WTC11 (cell line): ENCODE measurements at regions not wholly inside any gene's neighbourhood (a gene's known extent, or its start where the extent isn't known, plus 50 kb on each side); places are given as distances from the start of the nearest gene placed in this dataset.

Source experiments
- ATAC-seq: fragments of 200-7000 bp; cut with Tn5 transposase; 2 replicates; pipeline ENCODE4 v1.10.0; 2021; ENCODE audit warnings: mild to moderate bottlenecking, moderate library complexity
- CTCF ChIA-PET: fragments of 300-600 bp; sonication (Branson Sonifier 250); formaldehyde crosslinking; loops from one replicate; lab custom pipeline; 2021; ENCODE audit warnings: antibody characterized with exemption; lab: Charles Lee
- POLR2A ChIA-PET: fragments of 350-600 bp; sonication (Branson Sonifier 250); formaldehyde crosslinking; loops from one replicate; lab custom pipeline; 2021; ENCODE audit warnings: antibody characterized with exemption; lab: Charles Lee
- DNase-seq: peaks from one replicate; pipeline ENCODE4 v3.0.0; 2021; ENCODE audit warnings: low spot score
- H3K27ac Mint-ChIP-seq: 2 replicates; pipeline ENCODE4 v1.8.0; 2021; ENCODE audit warnings: mixed read lengths
- H3K27me3 Mint-ChIP-seq: 2 replicates; pipeline ENCODE4 v1.8.0; 2021; ENCODE audit warnings: low read depth, mild to moderate bottlenecking, moderate library complexity, mixed read lengths
- H3K36me3 Mint-ChIP-seq: 2 replicates; pipeline ENCODE4 v1.8.0; 2021; ENCODE audit warnings: mixed read lengths
- H3K4me1 Mint-ChIP-seq: 2 replicates; pipeline ENCODE4 v1.8.0; 2022; ENCODE audit warnings: mixed read lengths
- H3K4me3 Mint-ChIP-seq: 2 replicates; pipeline ENCODE4 v1.8.0; 2021; ENCODE audit warnings: mild to moderate bottlenecking, moderate library complexity, mixed read lengths
- H3K9me3 Mint-ChIP-seq: 2 replicates; pipeline ENCODE4 v1.8.0; 2021; ENCODE audit warnings: mixed read lengths
- CBFB ChIP-seq: sonication (generic); formaldehyde crosslinking; IDR thresholded peaks from 2 replicates; pipeline ENCODE4 v1.8.1; 2022; ENCODE audit warnings: mild to moderate bottlenecking, low read depth, missing genetic modification reagents
- GABPB1 ChIP-seq: sonication (generic); formaldehyde crosslinking; IDR thresholded peaks from 2 replicates; pipeline ENCODE4 v1.8.1; 2023; ENCODE audit warnings: mild to moderate bottlenecking, missing genetic modification reagents
- MYBL2 ChIP-seq: sonication (generic); formaldehyde crosslinking; IDR thresholded peaks from 2 replicates; pipeline ENCODE4 v1.8.1; 2023; ENCODE audit warnings: mild to moderate bottlenecking, moderate library complexity, missing genetic modification reagents
- SMAD4 ChIP-seq: sonication (generic); formaldehyde crosslinking; IDR thresholded peaks from 2 replicates; pipeline ENCODE4 v1.8.0; 2022; ENCODE audit warnings: mild to moderate bottlenecking, missing genetic modification reagents
- ZNF219 ChIP-seq: sonication (generic); formaldehyde crosslinking; IDR thresholded peaks from 2 replicates; pipeline ENCODE4 v1.8.0; 2023; ENCODE audit warnings: missing genetic modification reagents, mild to moderate bottlenecking, borderline replicate concordance
- ZNF423 ChIP-seq: fragments of 250-450 bp; sonication (Bioruptor Pico); IDR thresholded peaks from 2 replicates; pipeline ENCODE4 v2.1.2; 2022; ENCODE audit warnings: mild to moderate bottlenecking, moderate library complexity
- TF ChIP-seq, protein P1 (sequence below): fragments of 250-450 bp; sonication (Bioruptor Pico); IDR thresholded peaks from 2 replicates; pipeline ENCODE4 v1.9.0; 2021; ENCODE audit warnings: mild to moderate bottlenecking, borderline replicate concordance
- TF ChIP-seq, protein P2 (sequence below): sonication (generic); formaldehyde crosslinking; IDR thresholded peaks from 2 replicates; pipeline ENCODE4 v1.8.1; 2023; ENCODE audit warnings: mild to moderate bottlenecking, missing genetic modification reagents
- TF ChIP-seq, protein P3 (sequence below): sonication (generic); formaldehyde crosslinking; IDR thresholded peaks from 2 replicates; pipeline ENCODE4 v1.8.1; 2023; ENCODE audit warnings: mild to moderate bottlenecking, missing genetic modification reagents, borderline replicate concordance
- TF ChIP-seq, protein P4 (sequence below): sonication (generic); formaldehyde crosslinking; IDR thresholded peaks from 2 replicates; pipeline ENCODE4 v1.8.0; 2022; ENCODE audit warnings: mild to moderate bottlenecking, missing genetic modification reagents
- TF ChIP-seq, protein P5 (sequence below): fragments of 250-450 bp; sonication (Bioruptor Pico); IDR thresholded peaks from 2 replicates; pipeline ENCODE4 v1.8.0; 2021; ENCODE audit warnings: mild to moderate bottlenecking
- TF ChIP-seq, protein P6 (sequence below): sonication (generic); formaldehyde crosslinking; IDR thresholded peaks from 2 replicates; pipeline ENCODE4 v1.8.0; 2022; ENCODE audit warnings: mild to moderate bottlenecking, missing genetic modification reagents
- TF ChIP-seq, protein P7 (sequence below): sonication (generic); formaldehyde crosslinking; IDR thresholded peaks from 2 replicates; pipeline ENCODE4 v1.8.0; 2022; ENCODE audit warnings: mild to moderate bottlenecking, missing genetic modification reagents
- TF ChIP-seq, protein P8 (sequence below): sonication (generic); formaldehyde crosslinking; IDR thresholded peaks from 2 replicates; pipeline ENCODE4 v1.8.1; 2023; ENCODE audit warnings: mild to moderate bottlenecking, moderate library complexity, missing genetic modification reagents
- TF ChIP-seq, protein P9 (sequence below): sonication (generic); formaldehyde crosslinking; IDR thresholded peaks from 2 replicates; pipeline ENCODE4 v1.8.1; 2022; ENCODE audit warnings: mild to moderate bottlenecking, missing genetic modification reagents, moderate library complexity, borderline replicate concordance
- TF ChIP-seq, protein P10 (sequence below): fragments of 250-450 bp; sonication (Bioruptor Pico); IDR thresholded peaks from 2 replicates; pipeline ENCODE4 v1.9.0; 2021; ENCODE audit warnings: mild to moderate bottlenecking

DNA sequence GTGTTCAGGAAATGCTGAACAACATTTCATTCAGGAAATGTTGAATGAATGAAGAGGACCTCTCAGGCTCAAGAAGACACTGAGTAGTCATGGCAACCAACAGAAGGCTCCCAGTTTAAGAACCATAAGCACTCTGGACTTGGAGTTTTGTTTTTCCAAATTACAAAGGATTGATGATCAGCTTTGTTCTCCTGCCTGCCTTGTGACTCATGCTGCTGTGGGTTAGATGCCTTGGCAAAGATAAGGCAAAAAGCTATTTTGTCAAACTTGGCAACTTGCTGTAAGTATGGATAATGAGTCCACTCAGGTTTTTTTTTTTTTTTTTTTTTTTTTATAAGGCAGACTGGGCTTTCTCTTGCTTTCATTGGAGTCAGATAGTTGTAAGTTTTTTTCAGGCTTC lies 365.0 kb downstream of the TMEM232 start:
- H3K4me3 Mint-ChIP-seq = no peak overlapping the region
- POLR2A ChIA-PET = interaction anchor here (0.7 kb wide), 1 partner anchor 1838 kb away, joined by 11 read pairs; no protein-coding TSS in a partner anchor
- TF ChIP-seq, protein P1, sequence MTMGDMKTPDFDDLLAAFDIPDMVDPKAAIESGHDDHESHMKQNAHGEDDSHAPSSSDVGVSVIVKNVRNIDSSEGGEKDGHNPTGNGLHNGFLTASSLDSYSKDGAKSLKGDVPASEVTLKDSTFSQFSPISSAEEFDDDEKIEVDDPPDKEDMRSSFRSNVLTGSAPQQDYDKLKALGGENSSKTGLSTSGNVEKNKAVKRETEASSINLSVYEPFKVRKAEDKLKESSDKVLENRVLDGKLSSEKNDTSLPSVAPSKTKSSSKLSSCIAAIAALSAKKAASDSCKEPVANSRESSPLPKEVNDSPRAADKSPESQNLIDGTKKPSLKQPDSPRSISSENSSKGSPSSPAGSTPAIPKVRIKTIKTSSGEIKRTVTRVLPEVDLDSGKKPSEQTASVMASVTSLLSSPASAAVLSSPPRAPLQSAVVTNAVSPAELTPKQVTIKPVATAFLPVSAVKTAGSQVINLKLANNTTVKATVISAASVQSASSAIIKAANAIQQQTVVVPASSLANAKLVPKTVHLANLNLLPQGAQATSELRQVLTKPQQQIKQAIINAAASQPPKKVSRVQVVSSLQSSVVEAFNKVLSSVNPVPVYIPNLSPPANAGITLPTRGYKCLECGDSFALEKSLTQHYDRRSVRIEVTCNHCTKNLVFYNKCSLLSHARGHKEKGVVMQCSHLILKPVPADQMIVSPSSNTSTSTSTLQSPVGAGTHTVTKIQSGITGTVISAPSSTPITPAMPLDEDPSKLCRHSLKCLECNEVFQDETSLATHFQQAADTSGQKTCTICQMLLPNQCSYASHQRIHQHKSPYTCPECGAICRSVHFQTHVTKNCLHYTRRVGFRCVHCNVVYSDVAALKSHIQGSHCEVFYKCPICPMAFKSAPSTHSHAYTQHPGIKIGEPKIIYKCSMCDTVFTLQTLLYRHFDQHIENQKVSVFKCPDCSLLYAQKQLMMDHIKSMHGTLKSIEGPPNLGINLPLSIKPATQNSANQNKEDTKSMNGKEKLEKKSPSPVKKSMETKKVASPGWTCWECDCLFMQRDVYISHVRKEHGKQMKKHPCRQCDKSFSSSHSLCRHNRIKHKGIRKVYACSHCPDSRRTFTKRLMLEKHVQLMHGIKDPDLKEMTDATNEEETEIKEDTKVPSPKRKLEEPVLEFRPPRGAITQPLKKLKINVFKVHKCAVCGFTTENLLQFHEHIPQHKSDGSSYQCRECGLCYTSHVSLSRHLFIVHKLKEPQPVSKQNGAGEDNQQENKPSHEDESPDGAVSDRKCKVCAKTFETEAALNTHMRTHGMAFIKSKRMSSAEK (CRISPR knock-in tag) = no peak
- no peak for TF ChIP-seq ZNF423 (CRISPR knock-in tag)
- TF ChIP-seq, protein P2, sequence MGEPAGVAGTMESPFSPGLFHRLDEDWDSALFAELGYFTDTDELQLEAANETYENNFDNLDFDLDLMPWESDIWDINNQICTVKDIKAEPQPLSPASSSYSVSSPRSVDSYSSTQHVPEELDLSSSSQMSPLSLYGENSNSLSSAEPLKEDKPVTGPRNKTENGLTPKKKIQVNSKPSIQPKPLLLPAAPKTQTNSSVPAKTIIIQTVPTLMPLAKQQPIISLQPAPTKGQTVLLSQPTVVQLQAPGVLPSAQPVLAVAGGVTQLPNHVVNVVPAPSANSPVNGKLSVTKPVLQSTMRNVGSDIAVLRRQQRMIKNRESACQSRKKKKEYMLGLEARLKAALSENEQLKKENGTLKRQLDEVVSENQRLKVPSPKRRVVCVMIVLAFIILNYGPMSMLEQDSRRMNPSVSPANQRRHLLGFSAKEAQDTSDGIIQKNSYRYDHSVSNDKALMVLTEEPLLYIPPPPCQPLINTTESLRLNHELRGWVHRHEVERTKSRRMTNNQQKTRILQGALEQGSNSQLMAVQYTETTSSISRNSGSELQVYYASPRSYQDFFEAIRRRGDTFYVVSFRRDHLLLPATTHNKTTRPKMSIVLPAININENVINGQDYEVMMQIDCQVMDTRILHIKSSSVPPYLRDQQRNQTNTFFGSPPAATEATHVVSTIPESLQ = no peak
- TF ChIP-seq, protein P3, sequence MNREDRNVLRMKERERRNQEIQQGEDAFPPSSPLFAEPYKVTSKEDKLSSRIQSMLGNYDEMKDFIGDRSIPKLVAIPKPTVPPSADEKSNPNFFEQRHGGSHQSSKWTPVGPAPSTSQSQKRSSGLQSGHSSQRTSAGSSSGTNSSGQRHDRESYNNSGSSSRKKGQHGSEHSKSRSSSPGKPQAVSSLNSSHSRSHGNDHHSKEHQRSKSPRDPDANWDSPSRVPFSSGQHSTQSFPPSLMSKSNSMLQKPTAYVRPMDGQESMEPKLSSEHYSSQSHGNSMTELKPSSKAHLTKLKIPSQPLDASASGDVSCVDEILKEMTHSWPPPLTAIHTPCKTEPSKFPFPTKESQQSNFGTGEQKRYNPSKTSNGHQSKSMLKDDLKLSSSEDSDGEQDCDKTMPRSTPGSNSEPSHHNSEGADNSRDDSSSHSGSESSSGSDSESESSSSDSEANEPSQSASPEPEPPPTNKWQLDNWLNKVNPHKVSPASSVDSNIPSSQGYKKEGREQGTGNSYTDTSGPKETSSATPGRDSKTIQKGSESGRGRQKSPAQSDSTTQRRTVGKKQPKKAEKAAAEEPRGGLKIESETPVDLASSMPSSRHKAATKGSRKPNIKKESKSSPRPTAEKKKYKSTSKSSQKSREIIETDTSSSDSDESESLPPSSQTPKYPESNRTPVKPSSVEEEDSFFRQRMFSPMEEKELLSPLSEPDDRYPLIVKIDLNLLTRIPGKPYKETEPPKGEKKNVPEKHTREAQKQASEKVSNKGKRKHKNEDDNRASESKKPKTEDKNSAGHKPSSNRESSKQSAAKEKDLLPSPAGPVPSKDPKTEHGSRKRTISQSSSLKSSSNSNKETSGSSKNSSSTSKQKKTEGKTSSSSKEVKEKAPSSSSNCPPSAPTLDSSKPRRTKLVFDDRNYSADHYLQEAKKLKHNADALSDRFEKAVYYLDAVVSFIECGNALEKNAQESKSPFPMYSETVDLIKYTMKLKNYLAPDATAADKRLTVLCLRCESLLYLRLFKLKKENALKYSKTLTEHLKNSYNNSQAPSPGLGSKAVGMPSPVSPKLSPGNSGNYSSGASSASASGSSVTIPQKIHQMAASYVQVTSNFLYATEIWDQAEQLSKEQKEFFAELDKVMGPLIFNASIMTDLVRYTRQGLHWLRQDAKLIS (CRISPR knock-in tag) = no peak
- TF ChIP-seq, protein P4, sequence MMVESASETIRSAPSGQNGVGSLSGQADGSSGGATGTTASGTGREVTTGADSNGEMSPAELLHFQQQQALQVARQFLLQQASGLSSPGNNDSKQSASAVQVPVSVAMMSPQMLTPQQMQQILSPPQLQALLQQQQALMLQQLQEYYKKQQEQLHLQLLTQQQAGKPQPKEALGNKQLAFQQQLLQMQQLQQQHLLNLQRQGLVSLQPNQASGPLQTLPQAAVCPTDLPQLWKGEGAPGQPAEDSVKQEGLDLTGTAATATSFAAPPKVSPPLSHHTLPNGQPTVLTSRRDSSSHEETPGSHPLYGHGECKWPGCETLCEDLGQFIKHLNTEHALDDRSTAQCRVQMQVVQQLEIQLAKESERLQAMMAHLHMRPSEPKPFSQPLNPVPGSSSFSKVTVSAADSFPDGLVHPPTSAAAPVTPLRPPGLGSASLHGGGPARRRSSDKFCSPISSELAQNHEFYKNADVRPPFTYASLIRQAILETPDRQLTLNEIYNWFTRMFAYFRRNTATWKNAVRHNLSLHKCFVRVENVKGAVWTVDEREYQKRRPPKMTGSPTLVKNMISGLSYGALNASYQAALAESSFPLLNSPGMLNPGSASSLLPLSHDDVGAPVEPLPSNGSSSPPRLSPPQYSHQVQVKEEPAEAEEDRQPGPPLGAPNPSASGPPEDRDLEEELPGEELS (CRISPR knock-in tag) = no peak
- TF ChIP-seq CBFB (CRISPR knock-in tag) = no peak
- TF ChIP-seq, protein P5, sequence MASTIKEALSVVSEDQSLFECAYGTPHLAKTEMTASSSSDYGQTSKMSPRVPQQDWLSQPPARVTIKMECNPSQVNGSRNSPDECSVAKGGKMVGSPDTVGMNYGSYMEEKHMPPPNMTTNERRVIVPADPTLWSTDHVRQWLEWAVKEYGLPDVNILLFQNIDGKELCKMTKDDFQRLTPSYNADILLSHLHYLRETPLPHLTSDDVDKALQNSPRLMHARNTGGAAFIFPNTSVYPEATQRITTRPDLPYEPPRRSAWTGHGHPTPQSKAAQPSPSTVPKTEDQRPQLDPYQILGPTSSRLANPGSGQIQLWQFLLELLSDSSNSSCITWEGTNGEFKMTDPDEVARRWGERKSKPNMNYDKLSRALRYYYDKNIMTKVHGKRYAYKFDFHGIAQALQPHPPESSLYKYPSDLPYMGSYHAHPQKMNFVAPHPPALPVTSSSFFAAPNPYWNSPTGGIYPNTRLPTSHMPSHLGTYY (CRISPR knock-in tag) = no peak
- TF ChIP-seq, protein P6, sequence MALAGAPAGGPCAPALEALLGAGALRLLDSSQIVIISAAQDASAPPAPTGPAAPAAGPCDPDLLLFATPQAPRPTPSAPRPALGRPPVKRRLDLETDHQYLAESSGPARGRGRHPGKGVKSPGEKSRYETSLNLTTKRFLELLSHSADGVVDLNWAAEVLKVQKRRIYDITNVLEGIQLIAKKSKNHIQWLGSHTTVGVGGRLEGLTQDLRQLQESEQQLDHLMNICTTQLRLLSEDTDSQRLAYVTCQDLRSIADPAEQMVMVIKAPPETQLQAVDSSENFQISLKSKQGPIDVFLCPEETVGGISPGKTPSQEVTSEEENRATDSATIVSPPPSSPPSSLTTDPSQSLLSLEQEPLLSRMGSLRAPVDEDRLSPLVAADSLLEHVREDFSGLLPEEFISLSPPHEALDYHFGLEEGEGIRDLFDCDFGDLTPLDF = no peak
- TF ChIP-seq, protein P7, sequence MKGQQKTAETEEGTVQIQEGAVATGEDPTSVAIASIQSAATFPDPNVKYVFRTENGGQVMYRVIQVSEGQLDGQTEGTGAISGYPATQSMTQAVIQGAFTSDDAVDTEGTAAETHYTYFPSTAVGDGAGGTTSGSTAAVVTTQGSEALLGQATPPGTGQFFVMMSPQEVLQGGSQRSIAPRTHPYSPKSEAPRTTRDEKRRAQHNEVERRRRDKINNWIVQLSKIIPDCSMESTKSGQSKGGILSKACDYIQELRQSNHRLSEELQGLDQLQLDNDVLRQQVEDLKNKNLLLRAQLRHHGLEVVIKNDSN = no peak
- TF ChIP-seq, protein P8, sequence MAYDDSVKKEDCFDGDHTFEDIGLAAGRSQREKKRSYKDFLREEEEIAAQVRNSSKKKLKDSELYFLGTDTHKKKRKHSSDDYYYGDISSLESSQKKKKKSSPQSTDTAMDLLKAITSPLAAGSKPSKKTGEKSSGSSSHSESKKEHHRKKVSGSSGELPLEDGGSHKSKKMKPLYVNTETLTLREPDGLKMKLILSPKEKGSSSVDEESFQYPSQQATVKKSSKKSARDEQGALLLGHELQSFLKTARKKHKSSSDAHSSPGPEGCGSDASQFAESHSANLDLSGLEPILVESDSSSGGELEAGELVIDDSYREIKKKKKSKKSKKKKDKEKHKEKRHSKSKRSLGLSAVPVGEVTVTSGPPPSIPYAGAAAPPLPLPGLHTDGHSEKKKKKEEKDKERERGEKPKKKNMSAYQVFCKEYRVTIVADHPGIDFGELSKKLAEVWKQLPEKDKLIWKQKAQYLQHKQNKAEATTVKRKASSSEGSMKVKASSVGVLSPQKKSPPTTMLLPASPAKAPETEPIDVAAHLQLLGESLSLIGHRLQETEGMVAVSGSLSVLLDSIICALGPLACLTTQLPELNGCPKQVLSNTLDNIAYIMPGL = no peak
- no peak for TF ChIP-seq MYBL2 (CRISPR knock-in tag)
- TF ChIP-seq ZNF219 = no peak
- TF ChIP-seq GABPB1 (CRISPR knock-in tag) = no peak
- TF ChIP-seq, protein P9, sequence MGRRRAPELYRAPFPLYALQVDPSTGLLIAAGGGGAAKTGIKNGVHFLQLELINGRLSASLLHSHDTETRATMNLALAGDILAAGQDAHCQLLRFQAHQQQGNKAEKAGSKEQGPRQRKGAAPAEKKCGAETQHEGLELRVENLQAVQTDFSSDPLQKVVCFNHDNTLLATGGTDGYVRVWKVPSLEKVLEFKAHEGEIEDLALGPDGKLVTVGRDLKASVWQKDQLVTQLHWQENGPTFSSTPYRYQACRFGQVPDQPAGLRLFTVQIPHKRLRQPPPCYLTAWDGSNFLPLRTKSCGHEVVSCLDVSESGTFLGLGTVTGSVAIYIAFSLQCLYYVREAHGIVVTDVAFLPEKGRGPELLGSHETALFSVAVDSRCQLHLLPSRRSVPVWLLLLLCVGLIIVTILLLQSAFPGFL (CRISPR knock-in tag) = no peak
- TF ChIP-seq, protein P10, sequence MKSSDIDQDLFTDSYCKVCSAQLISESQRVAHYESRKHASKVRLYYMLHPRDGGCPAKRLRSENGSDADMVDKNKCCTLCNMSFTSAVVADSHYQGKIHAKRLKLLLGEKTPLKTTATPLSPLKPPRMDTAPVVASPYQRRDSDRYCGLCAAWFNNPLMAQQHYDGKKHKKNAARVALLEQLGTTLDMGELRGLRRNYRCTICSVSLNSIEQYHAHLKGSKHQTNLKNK (CRISPR knock-in tag) = no peak
- TF ChIP-seq SMAD4 = no peak
- TF ChIP-seq, all 79 proteins: peak for 0
- Mint-ChIP-seq H3K4me1 (peaks cover 10% of the 10 kb centered on the region), H3K9me3 (peaks cover 4% of the 10 kb centered on the region; the same call in 1 of the 2 replicates), H3K27ac (no peak overlapping the region), H3K36me3 (no peaks in the 10 kb centered on the region), H3K27me3 (no peaks in the 10 kb centered on the region)
- CTCF ChIA-PET = no interaction called here
- ATAC-seq (no peak), DNase-seq (no peak)
